NCI-H2227 treated with DMSO at 0.1 percent for 48 hours (cell line): ENCODE measurements at regions not wholly inside any gene's neighbourhood (a gene's known extent, or its start where the extent isn't known, plus 50 kb on each side); places are given as distances from the start of the nearest gene placed in this dataset.
"Not testable (repeated sequence)": the region's sequence is repeated elsewhere in the genome, so short reads cannot be mapped to it uniquely, and the experiment has no call there.

ENCODE experiments used
- DNase-seq: peaks from one replicate; lab custom pipeline; 2025; lab: John Stamatoyannopoulos, UW

GRCh38 chr15:66884661-66885237 lies 180.7 kb upstream of the SMAD3 start:
- no peak for DNase-seq

DNA sequence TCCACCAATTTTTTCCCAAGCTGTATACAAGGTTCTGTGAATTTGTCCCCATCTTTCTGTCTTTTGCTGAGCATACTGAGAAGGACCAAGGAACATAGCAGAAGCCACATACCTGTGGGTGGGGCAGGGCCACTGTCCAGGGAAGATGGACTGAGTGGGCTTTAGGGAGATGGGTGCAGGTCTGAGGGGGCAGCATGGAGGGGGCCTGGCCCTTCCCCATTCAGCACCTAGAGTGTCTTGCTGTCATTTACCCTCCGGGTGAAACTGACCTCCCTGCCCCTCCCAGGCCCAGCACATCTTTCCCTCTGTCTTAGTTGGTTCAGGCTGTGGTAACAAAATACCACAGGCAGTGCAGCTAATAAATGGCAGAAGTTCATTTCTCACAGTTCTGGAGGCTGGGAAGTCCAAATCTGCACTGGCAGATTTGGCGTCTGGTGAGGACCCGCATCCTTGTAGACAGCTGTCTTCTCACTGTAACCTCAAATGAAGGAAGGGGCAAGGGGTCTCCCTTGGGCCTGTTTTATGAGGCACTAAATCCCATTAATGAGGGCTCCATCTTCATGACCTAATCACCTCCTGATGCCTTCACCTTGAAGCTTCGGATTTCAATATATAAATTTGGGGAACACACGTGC lies 180.0 kb upstream of the SMAD3 start:
- DNase-seq = no peak

DNA sequence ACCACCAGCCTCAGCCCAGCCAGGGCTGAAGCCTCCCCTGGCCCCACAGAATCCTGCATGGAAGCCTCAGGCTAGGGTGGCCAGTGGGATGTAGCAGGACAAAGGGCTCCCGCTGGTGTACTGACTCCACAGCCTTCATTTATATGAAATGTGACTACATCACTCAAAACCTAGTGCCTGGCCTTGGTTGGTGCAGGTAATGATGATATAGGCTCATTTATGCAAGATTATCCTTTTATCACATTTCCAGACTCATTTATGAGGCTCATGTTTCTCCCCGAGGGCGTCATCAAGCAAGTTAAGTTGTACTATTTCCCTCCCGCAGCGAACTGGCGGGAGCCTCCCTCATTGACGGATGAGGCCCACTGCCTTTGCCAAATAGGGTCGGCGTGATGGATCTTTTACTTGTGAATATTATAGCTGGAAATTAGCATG lies 179.1 kb upstream of the SMAD3 start:
- DNase-seq = no peak

DNA sequence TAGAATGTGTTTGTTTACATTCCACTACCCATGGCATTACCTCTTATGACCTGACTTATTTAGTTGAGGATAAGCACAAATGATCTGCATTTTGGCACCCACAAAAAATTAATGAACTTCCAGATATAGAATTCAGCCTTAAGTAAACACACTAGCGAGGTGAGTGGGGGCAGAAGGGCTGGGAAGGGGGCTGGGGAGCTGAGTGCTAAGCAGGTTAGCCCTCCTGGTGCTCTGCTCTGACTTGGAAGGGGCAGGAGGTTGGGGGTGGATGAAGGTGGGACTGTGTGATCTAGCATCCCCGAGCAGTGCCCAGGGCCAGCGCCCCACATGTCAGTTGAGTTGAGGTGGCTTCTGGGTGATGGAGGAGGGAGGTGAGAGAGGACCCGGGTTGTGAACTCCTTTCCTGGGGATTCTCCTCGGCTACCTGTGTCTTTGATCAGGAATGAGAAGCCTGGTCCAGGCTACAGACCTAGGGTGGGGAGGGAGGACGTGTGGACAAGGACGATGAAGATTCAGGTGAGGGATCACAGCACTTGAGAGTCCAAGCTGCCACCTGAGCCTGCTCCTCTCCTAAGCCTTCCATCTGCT lies 178.6 kb upstream of the SMAD3 start:
- no peak for DNase-seq

GRCh38 chr15:66889298-66889697 lies 176.1 kb upstream of the SMAD3 start:
- DNase-seq = not testable (repeated sequence)

DNA sequence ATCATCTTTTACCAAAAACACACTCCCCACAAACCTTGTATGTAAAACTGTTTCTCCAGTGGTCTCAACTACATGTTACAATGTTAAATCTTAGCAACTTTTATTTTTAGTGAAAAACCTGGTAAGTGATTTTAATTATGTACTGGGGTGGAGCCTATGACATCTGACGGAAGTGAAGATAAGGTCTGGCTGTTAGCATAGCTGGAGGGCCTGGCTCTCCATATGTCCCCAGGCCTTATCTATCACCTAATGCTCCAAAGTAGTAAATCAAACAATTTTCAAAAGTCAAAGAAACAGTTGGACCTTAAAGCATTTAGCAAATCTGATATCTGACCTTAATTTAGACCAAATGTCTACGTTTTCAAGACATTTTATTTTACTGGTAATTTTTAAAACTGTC lies 173.6 kb upstream of the SMAD3 start:
- no peak for DNase-seq

DNA sequence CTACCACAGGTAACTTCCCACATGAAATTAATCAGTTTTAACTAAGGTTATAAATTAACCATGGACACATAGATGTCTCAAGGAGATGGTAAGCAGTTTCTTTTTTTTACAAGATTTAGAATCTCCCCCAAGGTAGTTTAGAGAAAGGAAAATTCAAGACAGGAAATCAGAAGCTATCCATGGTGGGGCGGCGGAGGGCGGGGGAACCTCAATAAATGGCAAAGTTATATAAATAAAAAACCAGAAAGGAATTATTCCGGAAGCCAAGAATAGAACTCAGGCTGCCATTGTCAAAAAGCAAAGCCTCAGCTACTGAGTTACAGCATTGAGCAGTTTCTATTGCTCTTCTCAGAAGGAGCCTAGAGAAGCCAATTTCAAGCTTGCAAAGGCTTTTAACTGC lies 172.1 kb upstream of the SMAD3 start:
- DNase-seq = no peak

DNA sequence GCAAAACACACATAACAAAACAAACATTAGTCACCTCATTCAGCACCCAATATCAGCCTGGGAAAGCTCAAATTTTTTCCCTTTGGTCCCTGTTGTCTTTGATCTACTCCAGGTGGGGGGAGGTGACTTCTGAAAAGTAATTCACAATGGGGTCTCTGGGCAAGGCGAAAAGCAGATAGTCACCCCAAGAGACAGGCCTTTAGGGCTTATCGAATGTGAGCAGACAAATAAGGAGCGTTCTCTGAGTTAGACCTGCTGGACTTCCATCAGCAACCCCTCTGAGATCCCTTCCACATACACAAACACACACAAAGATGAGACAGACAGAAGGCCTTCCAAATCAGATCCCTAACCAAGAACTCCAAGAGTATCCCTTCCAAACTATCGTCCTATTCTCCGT lies 171.0 kb upstream of the SMAD3 start:
- no peak for DNase-seq

GRCh38 chr15:66894986-66895780 lies 170.2 kb upstream of the SMAD3 start:
- DNase-seq = no peak

DNA sequence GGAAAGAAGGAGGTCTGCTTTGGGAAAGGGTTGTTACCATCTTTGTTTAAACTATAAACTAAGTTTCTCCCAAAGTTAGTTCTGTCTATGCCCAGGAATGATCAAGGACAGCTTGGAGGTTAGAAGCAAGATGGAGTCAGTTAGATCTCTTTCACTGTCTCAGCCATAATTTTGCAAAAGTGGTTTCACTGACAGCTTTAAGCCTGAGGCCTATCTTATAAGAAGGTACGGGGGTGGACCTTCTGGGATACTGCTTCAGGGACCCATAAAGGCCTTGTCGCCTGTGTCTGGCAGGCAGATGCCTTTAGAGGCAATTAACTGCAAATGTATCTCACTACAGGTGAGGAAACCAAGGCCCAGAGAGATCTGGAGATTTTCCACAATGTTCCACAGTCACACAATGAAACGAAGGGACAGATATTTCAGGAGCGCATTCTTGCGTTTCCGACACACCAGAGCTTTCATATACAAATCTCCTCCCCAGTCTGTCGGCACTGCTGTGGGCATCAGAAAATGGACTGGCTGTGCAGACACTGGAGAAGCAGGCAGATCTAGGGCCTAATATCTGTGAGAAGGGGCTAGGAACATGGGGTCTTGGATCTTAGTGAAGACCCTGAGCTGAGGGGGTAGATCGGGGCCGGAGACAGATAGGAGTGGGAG lies 169.5 kb upstream of the SMAD3 start:
- no peak for DNase-seq

DNA sequence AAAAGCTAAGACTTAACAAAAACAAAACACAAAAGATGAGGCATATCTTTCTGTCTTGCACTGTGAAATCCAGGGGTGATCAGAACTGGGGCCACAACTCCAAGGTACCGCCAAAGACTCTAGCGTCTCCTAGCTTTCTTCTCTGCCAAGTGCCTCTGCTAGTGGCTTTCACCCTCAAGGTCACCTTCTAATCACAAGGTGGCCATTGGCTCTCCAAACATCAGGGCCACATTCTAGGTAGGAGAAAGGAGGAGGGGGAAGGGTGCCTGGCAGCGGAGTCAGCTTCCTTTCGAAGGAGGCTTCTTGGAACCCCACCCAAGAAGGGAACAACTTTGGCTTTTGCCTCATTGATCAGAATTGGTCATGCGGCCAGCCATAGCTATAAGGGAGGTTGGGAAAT lies 168.8 kb upstream of the SMAD3 start:
- DNase-seq = no peak

DNA sequence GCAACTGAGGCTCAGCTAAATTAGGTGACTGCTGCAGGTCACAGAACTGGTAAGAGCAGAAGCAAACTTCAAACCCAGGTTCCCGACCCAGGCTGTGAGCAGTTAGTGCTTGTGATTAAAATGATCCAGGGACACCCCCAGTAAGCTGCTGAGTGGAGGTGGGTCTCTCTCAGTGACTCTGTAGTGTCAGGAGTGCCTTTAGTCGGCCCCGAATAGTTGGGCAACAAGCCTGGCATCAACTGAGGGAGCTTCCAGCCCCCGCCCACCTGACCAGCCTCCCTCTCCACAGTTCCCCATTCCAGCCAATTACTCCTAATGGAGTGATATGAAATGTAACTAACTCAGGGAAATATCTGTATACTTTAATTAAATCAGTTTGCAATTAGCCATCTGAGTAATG lies 168.0 kb upstream of the SMAD3 start:
- no peak for DNase-seq

DNA sequence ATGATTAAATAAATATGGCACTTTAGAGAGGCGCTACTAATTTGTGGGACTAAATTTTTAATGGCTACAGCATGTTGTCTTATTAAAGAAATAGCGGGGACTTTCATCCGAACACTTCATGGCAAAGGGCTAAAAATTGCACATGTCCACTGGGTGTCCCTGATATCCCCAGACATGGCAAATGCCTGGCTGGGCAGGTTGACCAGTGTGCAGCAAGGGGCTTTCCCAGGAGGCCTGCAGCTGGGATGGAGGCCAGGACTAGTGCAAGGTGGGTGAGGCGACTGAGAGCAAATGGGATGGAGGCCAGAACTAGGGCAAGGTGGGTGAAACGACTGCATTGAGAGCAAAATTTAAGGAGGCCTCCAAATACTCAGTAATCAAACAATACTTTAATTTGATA lies 167.4 kb upstream of the SMAD3 start:
- DNase-seq = no peak

DNA sequence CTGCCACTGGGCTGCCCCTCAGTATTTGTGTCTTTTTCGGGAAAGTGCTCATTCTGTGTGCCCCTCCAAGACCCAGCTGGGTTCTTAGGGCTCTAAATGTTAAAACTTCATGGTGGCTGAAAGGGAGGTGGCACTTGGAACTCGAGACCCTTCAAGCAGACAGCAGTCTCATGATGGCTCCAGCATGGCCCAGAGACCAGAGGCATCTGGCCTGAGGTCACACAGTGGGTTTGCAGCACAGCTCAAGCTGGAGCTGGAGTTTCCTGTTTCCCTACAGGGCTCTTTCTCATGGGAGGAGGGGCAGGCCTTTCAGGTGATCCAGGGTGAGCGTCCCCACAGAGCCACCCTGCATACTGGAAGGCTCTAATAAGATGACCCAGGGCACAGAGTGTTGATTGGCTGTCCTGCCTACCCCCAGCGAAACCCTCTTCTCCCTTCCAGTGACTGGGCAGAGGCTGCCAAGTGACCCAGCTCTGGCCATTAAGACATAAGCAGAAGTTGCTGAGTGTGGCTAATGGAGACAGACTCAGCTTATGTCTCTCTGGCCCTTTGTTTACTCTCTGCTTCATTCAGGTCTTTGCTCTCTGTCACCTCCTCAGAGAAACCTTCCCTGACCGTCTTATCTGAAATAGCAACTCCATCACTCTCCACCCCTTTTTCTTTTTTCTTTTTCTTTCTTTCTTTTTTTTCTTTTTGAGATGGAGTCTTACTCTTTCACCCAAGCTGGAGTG lies 166.6 kb upstream of the SMAD3 start:
- DNase-seq = no peak

- DNase-seq = no peak
Observed at GRCh38 chr15:66899555-66900350, 165.6 kb upstream of the SMAD3 start.

DNA sequence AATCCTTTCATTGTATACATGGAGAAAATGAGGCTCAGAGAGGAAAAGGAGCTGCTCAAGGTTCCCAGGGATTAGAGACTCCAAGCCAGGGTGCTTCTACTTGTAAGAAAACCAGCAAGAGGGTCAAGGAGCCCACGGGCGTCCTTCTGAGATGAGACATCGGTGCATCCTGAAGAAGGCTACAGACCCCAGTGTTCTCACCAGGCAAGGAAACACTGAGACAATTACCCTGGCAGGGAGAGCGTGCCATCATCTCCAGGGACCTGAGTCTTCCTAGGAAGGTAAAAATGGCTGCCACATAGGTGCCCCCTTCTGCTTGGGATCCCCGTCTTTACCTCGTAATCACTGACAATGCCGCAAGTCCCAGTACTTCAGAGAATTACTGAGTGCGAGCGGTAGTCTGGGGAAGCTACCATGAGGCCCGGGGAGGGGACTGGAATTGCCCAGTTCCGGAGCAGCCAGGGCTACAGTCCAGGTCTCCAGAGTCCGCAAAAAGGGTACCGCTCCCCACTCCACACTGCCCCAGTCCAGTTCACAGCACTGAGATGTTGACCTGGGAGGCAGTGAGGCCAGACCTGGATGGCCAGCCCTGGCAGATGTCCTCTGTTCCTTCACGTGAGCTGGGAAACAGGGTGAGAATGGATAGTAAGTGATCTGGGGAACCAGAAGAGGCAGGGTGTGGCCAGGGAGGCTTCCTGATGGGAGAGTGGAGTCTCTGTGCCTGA lies 164.7 kb upstream of the SMAD3 start:
- DNase-seq = no peak

GRCh38 chr15:66901336-66902100 lies 163.9 kb upstream of the SMAD3 start:
- DNase-seq = no peak

DNA sequence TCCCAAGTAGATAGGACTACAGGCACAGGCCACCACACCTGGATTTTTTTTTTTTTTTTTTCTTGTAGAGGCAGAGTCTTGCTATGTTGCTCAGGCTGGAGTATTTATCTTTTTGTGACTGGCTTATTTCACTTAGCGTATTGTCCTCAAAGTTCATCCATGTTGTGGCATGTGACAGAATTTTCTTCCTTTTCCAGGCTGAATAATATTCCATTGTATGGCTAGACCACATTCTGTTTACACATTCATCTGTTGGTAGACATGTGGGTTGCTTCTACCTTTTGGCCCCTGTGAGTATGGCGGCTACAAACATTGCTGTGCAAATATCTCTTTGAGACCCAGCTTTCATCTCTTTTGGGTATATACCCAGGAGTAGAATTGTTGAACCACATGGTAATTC lies 160.2 kb upstream of the SMAD3 start:
- DNase-seq = no peak

DNA sequence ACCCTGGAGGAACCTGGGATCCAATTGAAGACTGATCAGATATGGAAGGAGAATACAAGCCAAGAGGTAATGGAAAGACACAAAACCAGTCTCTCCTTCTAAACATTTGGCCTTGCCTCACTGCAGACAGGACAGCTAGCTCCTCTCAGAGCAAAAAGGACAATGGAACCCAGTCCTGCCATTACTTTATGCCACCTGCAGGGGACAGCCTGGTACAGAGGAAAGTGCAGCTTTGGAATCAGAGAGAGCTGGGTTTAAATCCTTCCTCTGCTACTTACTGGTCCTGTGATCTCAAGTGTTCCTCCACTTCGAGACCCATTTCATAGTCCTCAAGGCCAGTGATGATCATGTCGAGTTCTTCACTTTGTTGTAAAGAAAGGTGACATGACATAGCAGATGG lies 159.4 kb upstream of the SMAD3 start:
- DNase-seq = no peak
